PC-9 (cell line): ENCODE measurements at regions not wholly inside any gene's neighbourhood (a gene's known extent, or its start where the extent isn't known, plus 50 kb on each side); places are given as distances from the start of the nearest gene placed in this dataset.
A peak's percentile ranks its signal among the peaks of the same experiment; 100 is the strongest.
"Not testable (repeated sequence)": the region's sequence is repeated elsewhere in the genome, so short reads cannot be mapped to it uniquely, and the experiment has no call there.

ENCODE experiments used
- BruUV-seq: library from RNA; stranded (reverse); fragments of 400-500 nt; replicated peaks from 2 replicates; lab custom pipeline; 2021; lab: Mats Ljungman, UMichigan
- CTCF ChIA-PET: fragments of 300-600 bp; sonication (Branson Sonifier 250); formaldehyde crosslinking; loops from one replicate; lab custom pipeline; 2022; ENCODE audit warnings: antibody characterized with exemption; lab: Charles Lee
- POLR2A ChIA-PET: fragments of 300-600 bp; sonication (Branson Sonifier 250); formaldehyde crosslinking; loops from one replicate; lab custom pipeline; 2022; ENCODE audit warnings: antibody characterized with exemption; ENCODE audit not compliant: unreplicated experiment; lab: Charles Lee
- DNase-seq, 2 experiments: peaks; one replicate each; pipeline versions ENCODE4 v3.0.0 to v3.0.0-alpha.2; 2015 to 2022; ENCODE audit warnings: mixed read lengths in 1 of 2
- H2AFZ ChIP-seq: fragments of 200-600 bp; sonication (generic); 2 replicates; pipeline ENCODE4 v1.8.1; 2017; ENCODE audit warnings: antibody characterized with exemption
- H3F3A ChIP-seq: fragments of 200-600 bp; sonication (generic); 2 replicates; pipeline ENCODE4 v1.8.1; 2017; ENCODE audit warnings: antibody characterized with exemption, mild to moderate bottlenecking, low read depth; ENCODE audit not compliant: insufficient read depth
- H3K27ac ChIP-seq: fragments of 200-600 bp; sonication (generic); 2 replicates; pipeline ENCODE4 v1.6.1; 2016; ENCODE audit warnings: mixed run types
- H3K27me3 ChIP-seq: fragments of 200-600 bp; sonication (generic); 2 replicates; pipeline ENCODE4 v1.6.1; 2016; ENCODE audit warnings: low read depth, mixed run types; ENCODE audit not compliant: insufficient read depth
- H3K36me3 ChIP-seq: fragments of 200-600 bp; sonication (generic); 2 replicates; pipeline ENCODE4 v1.6.1; 2016; ENCODE audit warnings: low read depth, mixed run types
- H3K4me1 ChIP-seq: fragments of 200-600 bp; sonication (generic); replicated peaks from 2 replicates; pipeline ENCODE4 v1.6.1; 2016; ENCODE audit warnings: mixed run types; ENCODE audit not compliant: insufficient read depth
- H3K4me2 ChIP-seq: fragments of 200-600 bp; sonication (generic); 2 replicates; pipeline ENCODE4 v1.6.1; 2017; ENCODE audit warnings: mixed run types
- H3K4me3 ChIP-seq: fragments of 200-600 bp; sonication (generic); 2 replicates; pipeline ENCODE4 v1.6.1; 2016; ENCODE audit warnings: mixed run types
- H3K79me2 ChIP-seq: fragments of 200-600 bp; sonication (generic); 2 replicates; pipeline ENCODE4 v1.6.1; 2017; ENCODE audit warnings: low read depth, mixed run types
- H3K9me2 ChIP-seq: fragments of 200-600 bp; sonication (generic); 2 replicates; pipeline ENCODE4 v1.8.1; 2017; ENCODE audit warnings: mild to moderate bottlenecking; ENCODE audit not compliant: insufficient read depth
- H3K9me3 ChIP-seq: fragments of 200-600 bp; sonication (generic); 2 replicates; pipeline ENCODE4 v1.8.1; 2016; ENCODE audit warnings: low read depth; ENCODE audit not compliant: insufficient read depth
- H4K20me1 ChIP-seq: fragments of 200-600 bp; sonication (generic); 2 replicates; pipeline ENCODE4 v1.8.1; 2017; ENCODE audit not compliant: insufficient read depth
- EZH2 ChIP-seq: fragments of 200-600 bp; sonication (generic); IDR thresholded peaks from 2 replicates; pipeline ENCODE4 v1.8.0; 2017; ENCODE audit warnings: antibody characterized with exemption, low read depth
- intact Hi-C: fragments of 100-400 bp; cut with micrococcal nuclease; formaldehyde crosslinking; loops from one replicate; pipeline ENCODE4 v1.10.0; 2022; ENCODE audit not compliant: unreplicated experiment
- TF ChIP-seq, protein P1 (sequence below): fragments of 200-600 bp; sonication (generic); conservative IDR thresholded peaks from 2 replicates; pipeline ENCODE4 v1.6.1; 2017; ENCODE audit warnings: mixed run types, antibody characterized with exemption, mild to moderate bottlenecking, moderate library complexity

DNA sequence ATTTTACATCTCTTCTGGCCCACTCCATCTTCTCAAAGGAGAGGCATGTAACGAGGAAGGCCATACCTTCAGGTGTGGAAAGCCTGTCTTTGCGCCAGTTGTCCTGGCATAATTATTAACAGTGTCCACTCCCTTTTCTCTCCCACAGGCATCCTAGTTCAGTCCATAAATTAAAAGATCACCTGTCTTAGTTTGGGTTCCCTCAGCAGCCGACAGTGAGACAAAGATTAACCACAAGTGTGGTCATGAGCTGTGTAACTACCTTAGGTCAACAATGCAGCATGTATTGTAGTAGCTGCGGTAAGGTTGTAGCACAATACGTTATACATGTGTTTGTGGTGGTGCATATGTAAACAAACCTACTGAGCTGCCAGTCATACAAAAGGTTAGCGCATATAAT, 103.3 kb upstream of the GALNT15 start:
- H3K27ac ChIP-seq, result no peak overlapping the region
- no peaks in the 10 kb centered on the region for H3K27me3 ChIP-seq
- no peak overlapping the region for H3K4me3 ChIP-seq
- no TSS peak for BruUV-seq
- H3K4me2 ChIP-seq, result no peak overlapping the region
- H3K36me3 ChIP-seq, result no peaks in the 10 kb centered on the region
- intact Hi-C loops, result no loop called here
- H3K9me2 ChIP-seq, result no peaks in the 10 kb centered on the region
- peaks cover 44% of the 10 kb centered on the region for H3K4me1 ChIP-seq
- peaks cover 33% of the 10 kb centered on the region for H3F3A ChIP-seq
- TF ChIP-seq, protein P1, sequence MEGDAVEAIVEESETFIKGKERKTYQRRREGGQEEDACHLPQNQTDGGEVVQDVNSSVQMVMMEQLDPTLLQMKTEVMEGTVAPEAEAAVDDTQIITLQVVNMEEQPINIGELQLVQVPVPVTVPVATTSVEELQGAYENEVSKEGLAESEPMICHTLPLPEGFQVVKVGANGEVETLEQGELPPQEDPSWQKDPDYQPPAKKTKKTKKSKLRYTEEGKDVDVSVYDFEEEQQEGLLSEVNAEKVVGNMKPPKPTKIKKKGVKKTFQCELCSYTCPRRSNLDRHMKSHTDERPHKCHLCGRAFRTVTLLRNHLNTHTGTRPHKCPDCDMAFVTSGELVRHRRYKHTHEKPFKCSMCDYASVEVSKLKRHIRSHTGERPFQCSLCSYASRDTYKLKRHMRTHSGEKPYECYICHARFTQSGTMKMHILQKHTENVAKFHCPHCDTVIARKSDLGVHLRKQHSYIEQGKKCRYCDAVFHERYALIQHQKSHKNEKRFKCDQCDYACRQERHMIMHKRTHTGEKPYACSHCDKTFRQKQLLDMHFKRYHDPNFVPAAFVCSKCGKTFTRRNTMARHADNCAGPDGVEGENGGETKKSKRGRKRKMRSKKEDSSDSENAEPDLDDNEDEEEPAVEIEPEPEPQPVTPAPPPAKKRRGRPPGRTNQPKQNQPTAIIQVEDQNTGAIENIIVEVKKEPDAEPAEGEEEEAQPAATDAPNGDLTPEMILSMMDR, result no peak
- TF ChIP-seq EZH2, result no peak
- H4K20me1 ChIP-seq, result no peaks in the 10 kb centered on the region
- no peak for DNase-seq
- POLR2A ChIA-PET, result no interaction called here
- no peaks in the 10 kb centered on the region for H3K9me3 ChIP-seq
- no peak overlapping the region for H2AFZ ChIP-seq
- CTCF ChIA-PET, result no interaction called here
- no peaks in the 10 kb centered on the region for H3K79me2 ChIP-seq

DNA sequence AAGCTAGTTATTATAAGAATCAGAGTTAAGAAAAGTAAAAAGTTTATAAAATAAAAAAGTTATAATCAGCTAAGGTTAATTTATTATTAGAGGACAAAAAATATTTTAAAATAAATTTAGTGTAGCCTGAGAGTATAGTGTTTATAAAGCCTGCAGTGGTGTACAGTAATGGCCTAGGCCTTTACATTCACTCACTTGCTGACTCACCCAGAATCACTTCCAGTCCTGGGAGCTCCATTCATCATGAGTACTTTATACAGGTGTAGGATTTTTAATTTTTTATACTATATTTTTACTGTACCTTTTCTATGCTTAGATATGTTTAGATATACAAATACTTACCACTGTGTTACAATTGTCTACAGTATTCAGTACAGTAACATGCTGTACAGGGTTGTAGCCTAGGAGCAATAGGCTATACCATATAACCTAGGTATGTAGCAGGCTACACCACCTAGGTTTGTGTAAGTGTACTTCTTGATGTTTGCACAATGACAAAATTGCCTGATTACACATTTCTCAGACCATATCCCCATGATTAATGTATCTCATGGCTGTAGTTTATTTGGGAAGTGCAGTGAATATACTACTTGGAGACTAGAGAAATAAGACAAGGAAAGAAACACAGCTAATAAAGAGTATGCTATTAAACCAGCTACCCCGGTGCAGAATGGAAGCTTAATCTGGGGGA, 101.9 kb upstream of the GALNT15 start:
- intact Hi-C loops, result no loop called here
- no peaks in the 10 kb centered on the region for H3K9me2 ChIP-seq
- no TSS peak for BruUV-seq
- H4K20me1 ChIP-seq, result no peaks in the 10 kb centered on the region
- DNase-seq, result no peak
- H3K4me1 ChIP-seq, result peaks cover 34% of the 10 kb centered on the region
- POLR2A ChIA-PET, result interaction anchor here (0.6 to 0.7 kb wide), 2 partner anchors 12 to 471 kb away, joined by 3 to 4 read pairs; no protein-coding TSS in a partner anchor
- H2AFZ ChIP-seq, result no peak overlapping the region
- no peaks in the 10 kb centered on the region for H3K9me3 ChIP-seq
- H3K79me2 ChIP-seq, result no peaks in the 10 kb centered on the region
- no peaks in the 10 kb centered on the region for H3K36me3 ChIP-seq
- no peak overlapping the region for H3K4me3 ChIP-seq
- H3K4me2 ChIP-seq, result no peak overlapping the region
- peak overlapping the region; percentile 19; the same call in 1 of the 2 replicates for H3K27ac ChIP-seq
- CTCF ChIA-PET, result interaction anchor here (0.7 to 0.8 kb wide), 2 partner anchors 12 to 19 kb away, joined by 3 to 5 read pairs; no protein-coding TSS in a partner anchor
- H3K27me3 ChIP-seq, result no peaks in the 10 kb centered on the region
- peaks cover 22% of the 10 kb centered on the region for H3F3A ChIP-seq
- TF ChIP-seq, protein P1, result no peak
- no peak for TF ChIP-seq EZH2

DNA sequence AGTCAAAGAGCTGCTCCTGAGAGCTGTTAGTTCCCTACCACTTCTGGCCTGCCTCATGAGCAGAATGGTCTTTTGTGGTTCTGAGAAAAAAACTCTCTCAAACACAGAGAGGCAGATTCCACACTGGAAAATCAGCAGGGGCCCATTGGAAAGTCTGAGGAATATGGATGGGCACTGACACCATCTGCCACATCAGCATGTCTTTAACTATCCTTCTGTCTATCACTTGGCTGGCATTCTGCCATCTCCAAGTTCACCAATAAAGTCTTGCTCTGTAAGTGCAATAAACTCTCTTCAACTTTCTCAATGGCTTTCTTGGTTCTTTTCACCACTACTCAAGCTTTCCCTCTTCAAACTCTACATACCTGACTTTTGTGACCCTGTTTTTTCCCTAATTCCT, 101.3 kb upstream of the GALNT15 start:
- H3K4me1 ChIP-seq, result peaks cover 27% of the 10 kb centered on the region
- H3K27me3 ChIP-seq, result no peaks in the 10 kb centered on the region
- POLR2A ChIA-PET, result no interaction called here
- CTCF ChIA-PET, result no interaction called here
- no peak overlapping the region for H3K4me3 ChIP-seq
- H3K4me2 ChIP-seq, result no peak overlapping the region
- no peaks in the 10 kb centered on the region for H3K79me2 ChIP-seq
- no peak for DNase-seq
- TF ChIP-seq, protein P1, result no peak
- no peak for TF ChIP-seq EZH2
- H4K20me1 ChIP-seq, result no peaks in the 10 kb centered on the region
- no peak overlapping the region for H2AFZ ChIP-seq
- H3K27ac ChIP-seq, result peak overlapping the region; percentile 19; the same call in 1 of the 2 replicates
- H3K36me3 ChIP-seq, result no peaks in the 10 kb centered on the region
- no peaks in the 10 kb centered on the region for H3K9me2 ChIP-seq
- H3K9me3 ChIP-seq, result no peaks in the 10 kb centered on the region
- intact Hi-C loops, result no loop called here
- H3F3A ChIP-seq, result peaks cover 16% of the 10 kb centered on the region
- BruUV-seq, result no TSS peak

DNA sequence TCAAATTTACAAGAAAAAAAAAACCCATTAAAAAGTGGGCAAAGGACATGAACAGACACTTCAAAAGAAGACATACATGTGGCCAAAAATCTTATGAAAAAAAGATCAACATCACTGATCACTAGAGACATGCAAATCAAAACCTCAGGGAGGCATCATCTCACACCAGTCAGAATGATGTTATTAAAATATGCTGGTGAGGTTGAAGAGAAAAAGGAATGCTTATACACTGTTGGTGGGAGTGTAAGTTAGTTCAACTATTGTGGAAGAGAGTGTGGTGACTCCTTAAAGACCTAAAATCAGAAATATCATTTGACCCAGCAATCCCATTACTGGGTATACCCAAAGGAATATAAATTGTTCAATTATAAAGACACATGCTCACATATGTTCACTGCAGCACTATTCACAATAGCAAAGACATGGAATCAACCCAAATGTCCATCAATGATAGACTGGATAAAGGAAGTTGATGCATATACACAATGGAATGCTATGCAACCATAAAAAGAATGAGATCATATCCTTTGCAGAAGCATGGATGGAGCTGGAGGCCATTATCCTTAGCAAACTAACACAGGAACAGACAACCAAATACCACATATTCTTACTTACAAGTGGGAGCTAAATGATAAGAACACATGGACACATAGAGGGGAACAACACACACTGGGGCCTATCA, 100.3 kb upstream of the GALNT15 start:
- H4K20me1 ChIP-seq, H3K79me2 ChIP-seq, H3K27ac ChIP-seq, H3K27me3 ChIP-seq, CTCF ChIA-PET, H3K36me3 ChIP-seq, intact Hi-C loops, H3K4me3 ChIP-seq, H3K9me2 ChIP-seq, H3F3A ChIP-seq, BruUV-seq, H2AFZ ChIP-seq, DNase-seq, H3K9me3 ChIP-seq, H3K4me2 ChIP-seq, POLR2A ChIA-PET: not testable (repeated sequence)
- H3K4me1 ChIP-seq, result peaks cover 18% of the 10 kb centered on the region
